GM19397 (cell line): ENCODE measurements at regions not wholly inside any gene's neighbourhood (a gene's known extent, or its start where the extent isn't known, plus 50 kb on each side); places are given as distances from the start of the nearest gene placed in this dataset.

Experiments
- ATAC-seq: cut with Tn5 transposase; IDR thresholded peaks from one replicate; pipeline ENCODE4 v1.9.1; 2021; ENCODE audit warnings: mild to moderate bottlenecking, moderate library complexity; ENCODE audit not compliant: unreplicated experiment

DNA sequence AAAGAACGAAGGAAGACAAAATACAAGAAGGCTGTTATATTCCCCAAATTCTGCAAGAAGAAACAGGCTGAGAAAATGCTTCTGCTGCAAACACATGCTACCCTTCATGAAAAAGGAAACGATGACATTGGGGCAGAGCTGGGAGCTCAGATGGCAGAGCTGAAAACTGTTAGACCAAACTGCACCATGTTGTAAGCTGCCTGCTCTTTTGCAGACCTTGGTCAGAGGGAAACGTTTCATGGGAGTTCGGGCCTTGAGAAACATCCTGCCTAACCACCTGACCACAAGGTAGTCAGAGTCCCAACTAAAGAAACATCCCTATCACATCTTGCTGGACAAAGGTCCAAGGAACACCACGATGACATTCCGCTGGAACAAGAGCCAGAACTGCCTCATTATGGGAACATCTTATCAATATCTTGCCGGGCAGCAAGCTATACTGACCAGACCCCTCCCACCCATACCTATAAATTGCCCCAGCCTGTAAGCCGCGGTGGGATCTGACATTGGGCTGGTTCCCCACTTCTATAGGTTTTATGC, 110.7 kb upstream of the CTSC start:
- ATAC-seq: no peak

- no peak for ATAC-seq
Measured at GRCh38 chr11:88447281-88447680, 109.7 kb upstream of the CTSC start.

DNA sequence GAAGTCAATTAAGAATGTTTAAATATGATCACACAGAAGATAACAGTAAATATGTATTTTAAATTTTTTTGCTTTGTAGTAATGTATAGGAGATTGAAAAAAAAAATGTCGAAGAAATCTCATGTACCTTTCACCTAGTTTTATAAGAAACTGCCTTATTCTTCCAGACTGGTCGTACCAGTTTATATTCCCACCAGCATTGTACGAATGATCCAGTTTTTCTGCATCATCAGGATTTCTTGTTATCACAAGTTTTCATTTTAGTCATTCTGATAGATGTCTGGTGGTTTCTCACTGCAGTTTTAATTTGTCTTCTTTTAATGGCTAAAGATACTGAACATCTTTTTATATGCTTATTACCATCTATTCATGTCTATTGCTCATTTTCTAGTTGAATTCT, 101.8 kb upstream of the CTSC start:
- ATAC-seq: no peak

GRCh38 chr11:88438721-88439120, 101.2 kb upstream of the CTSC start:
- ATAC-seq: no peak

- ATAC-seq: peak; percentile 98
Measured at GRCh38 chr11:88435415-88435814, 97.9 kb upstream of the CTSC start.

GRCh38 chr11:88434333-88434976, 96.9 kb upstream of the CTSC start:
- ATAC-seq: no peak

GRCh38 chr11:88433536-88434230, 96.1 kb upstream of the CTSC start:
- ATAC-seq: no peak

- ATAC-seq: no peak
Measured at GRCh38 chr11:88431675-88432341, 94.3 kb upstream of the CTSC start.

- no peak for ATAC-seq
Measured at GRCh38 chr11:88428959-88429358, 91.4 kb upstream of the CTSC start.

DNA sequence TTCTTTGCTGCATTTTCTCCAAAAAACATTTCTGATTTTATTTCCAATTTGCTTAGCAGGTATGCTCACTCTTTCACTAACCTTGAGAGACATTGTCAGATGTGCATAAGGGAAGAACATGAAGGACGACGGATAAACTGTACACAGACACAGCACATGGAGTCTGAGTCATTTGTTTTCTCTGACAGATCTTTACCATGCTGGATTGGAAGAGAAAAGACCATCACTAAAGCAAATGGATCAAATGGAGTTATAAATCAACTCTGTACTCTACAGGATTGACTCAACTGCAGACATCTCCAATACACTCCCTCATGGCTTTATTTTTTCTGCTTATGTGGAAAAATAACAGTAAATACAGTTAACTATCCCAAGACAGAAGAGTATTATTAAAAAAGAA, 90.2 kb upstream of the CTSC start:
- no peak for ATAC-seq

GRCh38 chr11:88424881-88425280, 87.3 kb upstream of the CTSC start:
- no peak for ATAC-seq

- ATAC-seq: peak; percentile 65
Measured at GRCh38 chr11:88421530-88421929, 84.0 kb upstream of the CTSC start.

GRCh38 chr11:88420165-88420791, 82.7 kb upstream of the CTSC start:
- no peak for ATAC-seq

DNA sequence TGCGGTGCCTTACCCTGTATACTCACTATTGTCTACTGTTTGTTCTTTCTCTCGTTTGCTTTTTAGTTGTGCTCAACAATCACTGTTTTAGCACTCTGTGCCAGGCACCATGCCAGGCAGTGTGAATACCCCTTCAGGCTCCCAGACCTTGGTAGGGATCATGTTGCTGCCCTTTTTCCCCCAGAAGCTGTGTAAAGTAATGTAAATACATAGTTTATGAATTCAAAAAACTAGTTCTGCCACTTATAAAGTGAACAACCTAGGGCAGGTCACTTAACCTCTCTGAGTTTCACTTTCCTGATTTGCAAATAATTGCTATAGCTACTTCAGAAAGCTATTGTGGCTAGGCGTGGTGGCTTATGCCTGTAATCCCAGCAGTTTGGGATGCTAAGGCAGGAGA, 81.0 kb upstream of the CTSC start:
- no peak for ATAC-seq

DNA sequence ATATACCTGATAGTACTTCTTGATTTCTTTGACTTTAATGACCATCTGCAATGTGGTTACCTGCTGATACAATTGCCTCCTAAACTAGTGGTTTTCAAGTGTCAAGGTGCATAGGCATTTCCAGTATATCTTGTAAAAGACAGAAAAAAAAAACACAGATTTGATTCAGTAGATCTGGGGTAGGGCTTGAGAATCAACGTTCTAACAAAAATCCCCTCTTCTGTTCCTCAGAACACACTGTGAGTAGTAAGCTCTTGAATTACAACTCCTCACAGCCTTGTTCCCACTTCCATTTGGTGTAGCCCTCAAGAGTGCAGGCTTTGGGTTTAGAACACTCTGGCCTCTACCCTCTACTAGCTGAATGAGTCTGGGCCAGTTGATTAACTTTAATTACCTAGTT, 78.0 kb upstream of the CTSC start:
- no peak for ATAC-seq

DNA sequence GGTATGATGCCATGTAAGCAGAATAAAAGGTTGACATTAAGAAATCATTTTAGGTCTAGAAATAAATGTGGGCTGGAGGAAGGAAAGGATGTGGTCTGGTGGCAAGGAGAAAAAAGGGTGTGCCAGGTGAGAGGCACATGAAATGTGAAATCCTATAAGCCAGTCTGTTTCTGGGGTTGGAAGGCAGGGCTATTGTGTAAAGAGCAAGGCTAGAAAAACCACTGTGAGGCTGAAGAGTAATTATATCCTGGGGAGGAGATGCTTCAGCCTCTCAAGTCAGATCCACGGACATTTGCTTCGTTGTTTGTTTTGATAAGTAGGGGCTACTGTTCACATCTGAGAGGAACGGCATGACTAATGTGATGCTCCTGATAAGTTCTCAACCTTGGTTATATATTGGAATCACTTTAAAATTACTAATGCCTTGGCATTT, 77.5 kb upstream of the CTSC start:
- peak; percentile 45 for ATAC-seq

- ATAC-seq: peak; percentile 43
Measured at GRCh38 chr11:88414385-88414861, 76.9 kb upstream of the CTSC start.

- no peak for ATAC-seq
Measured at GRCh38 chr11:88411265-88411664, 73.7 kb upstream of the CTSC start.

GRCh38 chr11:88410656-88411055, 73.1 kb upstream of the CTSC start:
- ATAC-seq: no peak

DNA sequence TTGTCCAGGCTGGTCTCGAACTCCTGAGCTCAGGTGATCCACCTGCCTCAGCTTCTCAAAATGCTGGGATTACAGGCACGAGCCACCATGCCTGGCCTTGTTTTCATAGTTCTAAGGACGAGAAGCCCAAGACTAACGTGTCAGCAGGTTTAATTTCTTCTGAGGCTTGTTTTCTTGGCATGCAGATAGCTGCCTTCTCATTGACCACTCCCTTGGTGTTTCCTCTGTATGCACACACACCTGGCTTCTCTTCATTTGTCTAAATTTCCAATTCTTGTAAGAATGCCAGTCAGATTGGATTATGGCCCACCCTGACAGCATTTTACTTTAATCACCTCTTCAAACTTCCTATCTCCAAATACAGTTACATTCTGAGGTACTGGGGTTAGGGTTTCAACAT, 72.5 kb upstream of the CTSC start:
- no peak for ATAC-seq

DNA sequence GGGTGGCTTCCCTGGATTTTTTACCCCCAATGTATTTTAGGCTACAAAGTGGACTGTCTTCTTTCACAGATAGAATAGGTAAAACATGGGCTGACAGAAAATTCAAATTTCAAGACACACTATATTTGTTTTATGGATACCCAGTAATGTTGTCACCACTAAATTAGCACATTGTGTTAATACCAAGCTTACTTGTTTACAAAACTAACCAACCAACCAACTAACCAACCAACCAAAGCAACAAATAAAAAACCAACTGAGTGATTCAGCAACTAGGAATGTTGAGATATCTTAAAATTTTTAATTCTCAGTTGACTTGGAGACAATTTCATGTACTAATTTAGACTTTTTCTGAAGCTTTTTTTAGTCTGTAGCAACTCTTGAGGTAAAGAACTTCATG, 69.3 kb upstream of the CTSC start:
- no peak for ATAC-seq
